ENCODE measurements at regions not wholly inside any gene's neighbourhood (a gene's known extent, or its start where the extent isn't known, plus 50 kb on each side); places are given as distances from the start of the nearest gene placed in this dataset.

GRCh38 chr20:52025938-52026337 lies 165.6 kb downstream of the ZFP64 start:
- no peak for TF ChIP-seq CTCF (IDR thresholded peaks at IDR 0.05)
- DNase-seq (ENCODE audit: low spot score) = no peak
- Histone ChIP-seq H3K4me3 (no peak overlapping the region), H3K27ac (no peak overlapping the region), H3K36me3 (no peaks in the 10 kb centered on the region), H3K9me3 (no peaks in the 10 kb centered on the region), H3K4me1 (no peaks in the 10 kb centered on the region), H3K27me3 (no peaks in the 10 kb centered on the region)

- no peaks in the 10 kb centered on the region for H3K27me3 ChIP-seq
- DNase-seq (ENCODE audit: low spot score) = no peak
- H3K4me3 ChIP-seq = no peak overlapping the region
- no peaks in the 10 kb centered on the region for H3K4me1 ChIP-seq
- TF ChIP-seq CTCF (IDR thresholded peaks at IDR 0.05) = no peak
- no peaks in the 10 kb centered on the region for H3K9me3 ChIP-seq
- H3K27ac ChIP-seq = no peak overlapping the region
- no peaks in the 10 kb centered on the region for H3K36me3 ChIP-seq
Observed at GRCh38 chr20:52019313-52019712, 172.3 kb downstream of the ZFP64 start.

GRCh38 chr20:52017669-52018317 lies 173.8 kb downstream of the ZFP64 start:
- TF ChIP-seq CTCF (IDR thresholded peaks at IDR 0.05) = no peak

GRCh38 chr20:52016022-52016421 lies 175.6 kb downstream of the ZFP64 start:
- Histone ChIP-seq H3K36me3 (no peaks in the 10 kb centered on the region), H3K4me3 (no peak overlapping the region), H3K9me3 (peaks cover 0 to 7% of the 10 kb centered on the region in 2 donors), H3K27ac (no peak overlapping the region), H3K4me1 (no peaks in the 10 kb centered on the region), H3K27me3 (no peaks in the 10 kb centered on the region)
- no peak for TF ChIP-seq CTCF (IDR thresholded peaks at IDR 0.05)
- no peak for DNase-seq (ENCODE audit: low spot score)

More at GRCh38 chr20:52017669-52018317, 173.8 kb downstream of the ZFP64 start:
- Histone ChIP-seq H3K9me3 (no peaks in the 10 kb centered on the region), H3K27me3 (no peaks in the 10 kb centered on the region), H3K27ac (no peak overlapping the region), H3K4me1 (no peaks in the 10 kb centered on the region), H3K36me3 (no peaks in the 10 kb centered on the region), H3K4me3 (no peak overlapping the region)
- no peak for DNase-seq (ENCODE audit: low spot score)

GRCh38 chr20:52015155-52015554 lies 176.4 kb downstream of the ZFP64 start:
- TF ChIP-seq CTCF (IDR thresholded peaks at IDR 0.05) = no peak
- no peak for DNase-seq (ENCODE audit: low spot score)
- Histone ChIP-seq H3K27me3 (no peaks in the 10 kb centered on the region), H3K27ac (no peak overlapping the region), H3K4me1 (no peaks in the 10 kb centered on the region), H3K4me3 (no peak overlapping the region), H3K36me3 (no peaks in the 10 kb centered on the region), H3K9me3 (peaks cover 0 to 15% of the 10 kb centered on the region in 2 donors)

GRCh38 chr20:52012079-52012478 lies 179.5 kb downstream of the ZFP64 start:
- no peaks in the 10 kb centered on the region for H3K27me3 ChIP-seq
- H3K27ac ChIP-seq = no peak overlapping the region
- H3K4me3 ChIP-seq = no peak overlapping the region
- H3K9me3 ChIP-seq = peaks cover 0 to 15% of the 10 kb centered on the region in 2 donors
- H3K4me1 ChIP-seq = no peaks in the 10 kb centered on the region
- no peaks in the 10 kb centered on the region for H3K36me3 ChIP-seq
- DNase-seq (ENCODE audit: low spot score) = no peak
- no peak for TF ChIP-seq CTCF (IDR thresholded peaks at IDR 0.05)
